GM12864 (cell line): ENCODE measurements at regions not wholly inside any gene's neighbourhood (a gene's known extent, or its start where the extent isn't known, plus 50 kb on each side); places are given as distances from the start of the nearest gene placed in this dataset.

ENCODE experiments used
- DNase-seq: peaks from one replicate; pipeline ENCODE4 v3.0.0-alpha.2; 2011; ENCODE audit warnings: low read depth
- H3K4me3 ChIP-seq: 2 replicates; pipeline ENCODE4 v1.5.1; 2011; ENCODE audit warnings: mild to moderate bottlenecking, low read depth, low read length, control low read depth
- CTCF ChIP-seq: IDR thresholded peaks from 2 replicates; pipeline ENCODE4 v1.5.1; 2011; ENCODE audit warnings: low read depth, mild to moderate bottlenecking, moderate library complexity, low read length, control low read depth, inconsistent platforms; ENCODE audit errors: missing control alignments

- H3K4me3 ChIP-seq: no peak overlapping the region
- TF ChIP-seq CTCF: no peak
- DNase-seq: no peak
These were observed 614.3 kb upstream of the ARRDC4 start for GRCh38 chr15:97346221-97346620.

- TF ChIP-seq CTCF: no peak
- H3K4me3 ChIP-seq: no peak overlapping the region
These were observed 609.7 kb upstream of the ARRDC4 start for GRCh38 chr15:97350813-97351212.

GRCh38 chr15:97383516-97383915 is 577.0 kb upstream of the ARRDC4 start:
- no peak for TF ChIP-seq CTCF
- no peak for DNase-seq
- H3K4me3 ChIP-seq: no peak overlapping the region

More at GRCh38 chr15:97350813-97351212, 609.7 kb upstream of the ARRDC4 start:
- no peak for DNase-seq

GRCh38 chr15:97386940-97387339 is 573.6 kb upstream of the ARRDC4 start:
- no peak for DNase-seq

GRCh38 chr15:97401195-97401594 is 559.3 kb upstream of the ARRDC4 start:
- TF ChIP-seq CTCF: no peak
- no peak for DNase-seq
- no peak overlapping the region for H3K4me3 ChIP-seq

More at GRCh38 chr15:97386940-97387339, 573.6 kb upstream of the ARRDC4 start:
- H3K4me3 ChIP-seq: no peak overlapping the region
- TF ChIP-seq CTCF: no peak

GRCh38 chr15:97401970-97402369 is 558.5 kb upstream of the ARRDC4 start:
- DNase-seq: no peak
- no peak overlapping the region for H3K4me3 ChIP-seq
- TF ChIP-seq CTCF: no peak

GRCh38 chr15:97406841-97407240 is 553.7 kb upstream of the ARRDC4 start:
- TF ChIP-seq CTCF: no peak
- no peak for DNase-seq

More at GRCh38 chr15:97406841-97407240, 553.7 kb upstream of the ARRDC4 start:
- no peak overlapping the region for H3K4me3 ChIP-seq
